C4-2B (cell line): ENCODE measurements at regions not wholly inside any gene's neighbourhood (a gene's known extent, or its start where the extent isn't known, plus 50 kb on each side); places are given as distances from the start of the nearest gene placed in this dataset.

Source experiments
- ZFX ChIP-seq: fragments of 450-650 bp; IDR thresholded peaks from 2 replicates; pipeline ENCODE4 v1.6.1; 2017
- TF ChIP-seq, protein P1 (sequence below): fragments of 450-650 bp; conservative IDR thresholded peaks from 2 replicates; pipeline ENCODE4 v1.5.1; 2017; ENCODE audit warnings: mild to moderate bottlenecking

DNA sequence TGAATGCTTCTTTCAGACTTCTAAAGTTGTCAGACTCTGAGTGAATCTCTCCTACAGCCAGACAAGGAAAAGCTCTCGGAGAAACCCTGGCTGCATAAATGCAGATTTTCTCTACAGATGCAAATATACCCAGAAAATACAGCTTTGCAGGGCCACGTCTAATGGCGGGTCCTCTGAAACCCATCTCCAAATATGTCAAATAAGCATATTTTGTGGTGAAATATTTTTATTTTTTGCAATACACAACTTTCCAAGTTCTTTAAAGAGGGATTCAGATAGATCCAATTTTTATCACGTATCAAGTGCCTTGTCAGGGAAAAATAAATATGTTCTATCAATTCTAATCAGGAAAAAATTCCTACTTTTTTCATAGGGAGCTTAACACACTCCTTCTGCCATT is 229.4 kb downstream of the SI start:
- TF ChIP-seq, protein P1, sequence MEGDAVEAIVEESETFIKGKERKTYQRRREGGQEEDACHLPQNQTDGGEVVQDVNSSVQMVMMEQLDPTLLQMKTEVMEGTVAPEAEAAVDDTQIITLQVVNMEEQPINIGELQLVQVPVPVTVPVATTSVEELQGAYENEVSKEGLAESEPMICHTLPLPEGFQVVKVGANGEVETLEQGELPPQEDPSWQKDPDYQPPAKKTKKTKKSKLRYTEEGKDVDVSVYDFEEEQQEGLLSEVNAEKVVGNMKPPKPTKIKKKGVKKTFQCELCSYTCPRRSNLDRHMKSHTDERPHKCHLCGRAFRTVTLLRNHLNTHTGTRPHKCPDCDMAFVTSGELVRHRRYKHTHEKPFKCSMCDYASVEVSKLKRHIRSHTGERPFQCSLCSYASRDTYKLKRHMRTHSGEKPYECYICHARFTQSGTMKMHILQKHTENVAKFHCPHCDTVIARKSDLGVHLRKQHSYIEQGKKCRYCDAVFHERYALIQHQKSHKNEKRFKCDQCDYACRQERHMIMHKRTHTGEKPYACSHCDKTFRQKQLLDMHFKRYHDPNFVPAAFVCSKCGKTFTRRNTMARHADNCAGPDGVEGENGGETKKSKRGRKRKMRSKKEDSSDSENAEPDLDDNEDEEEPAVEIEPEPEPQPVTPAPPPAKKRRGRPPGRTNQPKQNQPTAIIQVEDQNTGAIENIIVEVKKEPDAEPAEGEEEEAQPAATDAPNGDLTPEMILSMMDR, result no peak
- no peak for TF ChIP-seq ZFX
